ENCODE measurements at regions not wholly inside any gene's neighbourhood (a gene's known extent, or its start where the extent isn't known, plus 50 kb on each side); places are given as distances from the start of the nearest gene placed in this dataset.
A peak's percentile ranks its signal among the peaks of the same experiment; 100 is the strongest.

GRCh38 chr9:16257604-16258003 lies 612.9 kb downstream of the BNC2 start:
- H3K27ac Mint-ChIP-seq: no peak overlapping the region
- no peak for DNase-seq (ENCODE audit: low spot score in 2 of 2, unreplicated experiment in 2 of 2)

GRCh38 chr9:16258191-16258590 lies 612.3 kb downstream of the BNC2 start:
- H3K4me1 Mint-ChIP-seq: peaks cover 41% of the 10 kb centered on the region
- no peaks in the 10 kb centered on the region for H3K36me3 Mint-ChIP-seq
- no peaks in the 10 kb centered on the region for H3K9me3 Mint-ChIP-seq
- TF ChIP-seq CTCF (IDR thresholded peaks at IDR 0.05; ENCODE audit: unreplicated experiment): no peak
- no peak overlapping the region for H3K27ac Mint-ChIP-seq
- H3K4me3 Mint-ChIP-seq: no peak overlapping the region
- no peak for DNase-seq (ENCODE audit: low spot score in 2 of 2, unreplicated experiment in 2 of 2)
- no peaks in the 10 kb centered on the region for H3K27me3 Mint-ChIP-seq (ENCODE audit: low read depth)

More at GRCh38 chr9:16257604-16258003, 612.9 kb downstream of the BNC2 start:
- H3K36me3 Mint-ChIP-seq: no peaks in the 10 kb centered on the region
- no peak overlapping the region for H3K4me3 Mint-ChIP-seq
- H3K27me3 Mint-ChIP-seq (ENCODE audit: low read depth): no peaks in the 10 kb centered on the region
- no peaks in the 10 kb centered on the region for H3K9me3 Mint-ChIP-seq
- peaks cover 41% of the 10 kb centered on the region for H3K4me1 Mint-ChIP-seq
- TF ChIP-seq CTCF (IDR thresholded peaks at IDR 0.05; ENCODE audit: unreplicated experiment): peak; percentile 52

DNA sequence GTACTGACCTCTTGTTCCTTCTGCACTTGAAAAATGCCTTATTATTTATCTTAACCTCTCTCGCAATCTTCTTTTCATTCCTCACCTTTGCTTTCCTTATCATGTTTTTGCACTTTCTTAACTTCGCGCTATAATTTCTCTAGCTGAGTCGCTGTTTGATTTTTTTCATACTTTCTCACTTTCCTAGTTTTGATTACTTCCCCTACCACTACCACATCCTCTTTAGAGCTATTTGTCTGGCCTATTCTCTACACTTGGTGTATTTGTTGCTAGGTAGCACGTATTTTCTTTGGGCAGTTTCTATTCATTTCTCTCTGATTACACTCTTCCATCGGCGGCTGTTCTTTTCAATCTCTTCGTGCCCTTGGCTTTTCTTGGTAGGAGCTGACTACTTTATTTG lies 611.8 kb downstream of the BNC2 start:
- Mint-ChIP-seq H3K27ac (no peak overlapping the region), H3K4me1 (peaks cover 40% of the 10 kb centered on the region), H3K4me3 (no peak overlapping the region), H3K36me3 (no peaks in the 10 kb centered on the region), H3K9me3 (no peaks in the 10 kb centered on the region), H3K27me3 (ENCODE audit: low read depth) (no peaks in the 10 kb centered on the region)
- no peak for DNase-seq (ENCODE audit: low spot score in 2 of 2, unreplicated experiment in 2 of 2)
- no peak for TF ChIP-seq CTCF (IDR thresholded peaks at IDR 0.05; ENCODE audit: unreplicated experiment)

DNA sequence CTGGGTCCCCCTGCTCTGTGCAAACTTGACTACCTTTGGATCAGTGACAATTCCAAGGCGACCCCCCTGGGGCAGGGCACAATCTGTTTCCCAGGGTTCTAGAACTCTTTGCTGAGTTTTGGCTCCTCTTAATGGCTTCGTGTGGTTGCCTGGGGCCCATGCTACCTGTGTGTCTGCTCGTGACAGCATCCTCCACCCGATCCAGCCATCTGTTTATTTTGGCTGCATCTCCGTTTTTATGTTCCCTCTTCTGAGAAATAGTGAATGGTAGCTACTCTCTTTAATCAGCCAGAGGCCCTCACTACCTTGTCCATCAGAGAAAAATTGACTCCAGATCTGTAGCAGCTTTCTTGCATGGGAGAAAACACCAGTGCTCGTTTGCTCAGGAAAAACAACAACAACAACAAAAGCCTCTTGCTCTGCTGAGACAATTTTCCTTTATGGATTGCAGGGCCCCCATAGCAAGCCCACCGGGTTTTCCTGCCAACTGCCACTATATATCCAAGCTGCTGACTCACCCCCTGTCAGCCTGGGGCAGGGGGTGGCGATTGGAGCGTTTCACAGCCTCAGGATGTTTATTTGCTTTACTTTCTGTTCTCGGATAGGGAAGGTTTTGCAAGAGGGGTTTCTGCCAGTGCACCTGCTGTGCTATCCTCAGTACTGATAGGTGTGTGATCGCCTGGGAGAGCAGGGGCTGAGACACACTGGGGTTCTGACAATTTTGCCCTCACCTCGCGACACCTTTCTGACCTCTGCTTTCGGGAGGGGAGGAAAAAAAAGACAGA lies 607.8 kb downstream of the BNC2 start:
- Mint-ChIP-seq H3K4me1 (peaks cover 27% of the 10 kb centered on the region), H3K27me3 (ENCODE audit: low read depth) (no peaks in the 10 kb centered on the region), H3K4me3 (no peak overlapping the region), H3K27ac (peak overlapping the region; percentile 18), H3K9me3 (no peaks in the 10 kb centered on the region), H3K36me3 (no peaks in the 10 kb centered on the region)
- TF ChIP-seq CTCF (IDR thresholded peaks at IDR 0.05; ENCODE audit: unreplicated experiment): no peak
- no peak for DNase-seq (ENCODE audit: low spot score in 2 of 2, unreplicated experiment in 2 of 2)

GRCh38 chr9:16265688-16266087 lies 604.8 kb downstream of the BNC2 start:
- H3K4me1 Mint-ChIP-seq: peaks cover 34% of the 10 kb centered on the region
- H3K27me3 Mint-ChIP-seq (ENCODE audit: low read depth): no peaks in the 10 kb centered on the region
- no peaks in the 10 kb centered on the region for H3K36me3 Mint-ChIP-seq
- H3K9me3 Mint-ChIP-seq: no peaks in the 10 kb centered on the region
- DNase-seq (ENCODE audit: low spot score in 2 of 2, unreplicated experiment in 2 of 2): no peak
- TF ChIP-seq CTCF (IDR thresholded peaks at IDR 0.05; ENCODE audit: unreplicated experiment): no peak
- no peak overlapping the region for H3K4me3 Mint-ChIP-seq
- H3K27ac Mint-ChIP-seq: no peak overlapping the region

Data from mesothelial cell of epicardium (in vitro differentiated cells).